ENCODE measurements at regions not wholly inside any gene's neighbourhood (a gene's known extent, or its start where the extent isn't known, plus 50 kb on each side); places are given as distances from the start of the nearest gene placed in this dataset.

- TF ChIP-seq CTCF (IDR thresholded peaks at IDR 0.05) (no peak), POLR2A (IDR thresholded peaks at IDR 0.05) (no peak)
These were observed 390.7 kb upstream of the NETO1 start for GRCh38 chr18:73258375-73259087.
